ENCODE measurements at regions not wholly inside any gene's neighbourhood (a gene's known extent, or its start where the extent isn't known, plus 50 kb on each side); places are given as distances from the start of the nearest gene placed in this dataset.
"Not testable (repeated sequence)": the region's sequence is repeated elsewhere in the genome, so short reads cannot be mapped to it uniquely, and the experiment has no call there.

- Histone ChIP-seq H3K4me3 (peak overlapping the region; percentile 81), H4K20me1 (replicated peaks; ENCODE audit: insufficient read depth) (no peaks in the 10 kb centered on the region), H3K9me2 (ENCODE audit: insufficient read depth) (no peaks in the 10 kb centered on the region), H3K79me2 (replicated peaks; ENCODE audit: insufficient read depth) (no peaks in the 10 kb centered on the region), H3K27ac (ENCODE audit: low read depth) (no peak overlapping the region), H2AFZ (peak overlapping the region; percentile 92), H3F3A (replicated peaks; ENCODE audit: low read depth) (no peaks in the 10 kb centered on the region), H3K4me1 (ENCODE audit: insufficient read depth) (peaks cover 10% of the 10 kb centered on the region), H3K4me2 (peak overlapping the region; percentile 87), H3K27me3 (ENCODE audit: insufficient read depth) (no peaks in the 10 kb centered on the region), H3K36me3 (ENCODE audit: insufficient read depth) (no peaks in the 10 kb centered on the region)
- peak overlapping the region; percentile 93 for H3K4me3 Mint-ChIP-seq
- peaks cover 3% of the 10 kb centered on the region; the same call in 2 of the 3 replicates for H3K9me3 Mint-ChIP-seq
- peaks cover 3% of the 10 kb centered on the region; the same call in 2 of the 3 replicates for H3K36me3 Mint-ChIP-seq (ENCODE audit: low read depth)
- ATAC-seq (peak; percentile 47), DNase-seq (ENCODE audit: low spot score) (peak; percentile 82)
- no peak for TF ChIP-seq REST (IDR thresholded peaks at IDR 0.05; ENCODE audit: unreplicated experiment)
- 0 out of 2 replicates have a peak, but pooled peaks have one; percentile 41 for TF ChIP-seq CREB1 (CRISPR knock-in tag; IDR thresholded peaks at IDR 0.05; ENCODE audit: low read depth)
- peaks cover 16% of the 10 kb centered on the region; the same call in 2 of the 3 replicates for H3K4me1 Mint-ChIP-seq
- H3K27me3 Mint-ChIP-seq (ENCODE audit: insufficient read depth, low read depth, poor library complexity) = peaks cover 20% of the 10 kb centered on the region
- peak overlapping the region; percentile 32 for H3K27ac Mint-ChIP-seq
Measured at GRCh38 chr6:27791182-27791943, 120.8 kb downstream of the OR2B2 start.

DNA sequence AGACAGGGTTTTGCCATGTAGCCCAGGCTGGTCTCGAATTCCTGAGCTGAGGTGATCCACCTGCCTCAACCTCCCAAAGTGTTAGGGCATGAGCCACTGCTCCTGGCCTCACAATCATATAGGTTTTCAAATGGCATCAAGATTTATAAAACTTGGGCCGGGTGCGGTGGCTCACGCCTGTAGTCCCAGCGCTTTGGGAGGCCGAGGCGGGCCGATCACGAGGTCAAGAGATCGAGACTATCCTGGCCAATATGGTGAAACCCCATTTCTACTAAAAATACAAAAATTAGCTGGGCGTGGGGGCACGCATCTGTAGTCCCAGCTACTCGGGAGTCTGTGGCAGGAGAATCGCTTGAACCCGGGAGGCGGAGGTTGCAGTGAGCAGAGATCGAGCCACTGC, 123.8 kb downstream of the OR2B2 start:
- Mint-ChIP-seq H3K27me3 (ENCODE audit: insufficient read depth, low read depth, poor library complexity) (peaks cover 18% of the 10 kb centered on the region), H3K4me1 (peaks cover 11% of the 10 kb centered on the region; the same call in 2 of the 3 replicates)
- DNase-seq (ENCODE audit: low spot score); H3K4me3 ChIP-seq; H3K27me3 ChIP-seq (ENCODE audit: insufficient read depth); H3K27ac ChIP-seq (ENCODE audit: low read depth); H3K4me3 Mint-ChIP-seq; H3K9me2 ChIP-seq (ENCODE audit: insufficient read depth); H4K20me1 ChIP-seq (replicated peaks; ENCODE audit: insufficient read depth); H3K4me1 ChIP-seq (ENCODE audit: insufficient read depth); H3K9me3 Mint-ChIP-seq; H3K4me2 ChIP-seq; H3K36me3 Mint-ChIP-seq (ENCODE audit: low read depth); H2AFZ ChIP-seq; H3K79me2 ChIP-seq (replicated peaks; ENCODE audit: insufficient read depth); H3K36me3 ChIP-seq (ENCODE audit: insufficient read depth); H3F3A ChIP-seq (replicated peaks; ENCODE audit: low read depth); ATAC-seq; H3K27ac Mint-ChIP-seq: not testable (repeated sequence)

GRCh38 chr6:27786048-27786447, 126.1 kb downstream of the OR2B2 start:
- Histone ChIP-seq H3K4me3 (no peak overlapping the region), H2AFZ (no peak overlapping the region), H3K27ac (ENCODE audit: low read depth) (no peak overlapping the region), H3K4me2 (no peak overlapping the region), H3K9me2 (ENCODE audit: insufficient read depth) (no peaks in the 10 kb centered on the region), H3K4me1 (ENCODE audit: insufficient read depth) (0 out of 2 replicates have a peak, but pooled peaks cover 5% of the 10 kb centered on the region), H4K20me1 (replicated peaks; ENCODE audit: insufficient read depth) (no peaks in the 10 kb centered on the region), H3K27me3 (ENCODE audit: insufficient read depth) (peaks cover 3% of the 10 kb centered on the region; the same call in 1 of the 2 replicates), H3F3A (replicated peaks; ENCODE audit: low read depth) (no peaks in the 10 kb centered on the region), H3K79me2 (replicated peaks; ENCODE audit: insufficient read depth) (no peaks in the 10 kb centered on the region), H3K36me3 (ENCODE audit: insufficient read depth) (no peaks in the 10 kb centered on the region)
- Mint-ChIP-seq H3K4me1 (peaks cover 6% of the 10 kb centered on the region; the same call in 2 of the 3 replicates), H3K36me3 (ENCODE audit: low read depth) (no peaks in the 10 kb centered on the region), H3K27me3 (ENCODE audit: insufficient read depth, low read depth, poor library complexity) (peaks cover 12% of the 10 kb centered on the region), H3K9me3 (no peaks in the 10 kb centered on the region), H3K4me3 (no peak overlapping the region; the same call in 2 of the 3 replicates), H3K27ac (no peak overlapping the region)
- no peak for DNase-seq (ENCODE audit: low spot score)
- ATAC-seq = no peak
- TF ChIP-seq REST (IDR thresholded peaks at IDR 0.05; ENCODE audit: unreplicated experiment) (no peak), EZH2 (IDR thresholded peaks at IDR 0.05; ENCODE audit: low read depth, unreplicated experiment) (no peak), NANOG (IDR thresholded peaks at IDR 0.05; ENCODE audit: borderline replicate concordance) (no peak), EZH2phosphoT487 (IDR thresholded peaks at IDR 0.05; ENCODE audit: unreplicated experiment) (no peak), CREB1 (CRISPR knock-in tag; IDR thresholded peaks at IDR 0.05; ENCODE audit: low read depth) (no peak), STAT1 (IDR thresholded peaks at IDR 0.05; ENCODE audit: unreplicated experiment) (no peak), ETS1 (IDR thresholded peaks at IDR 0.05) (no peak)
